ENCODE measurements at regions not wholly inside any gene's neighbourhood (a gene's known extent, or its start where the extent isn't known, plus 50 kb on each side); places are given as distances from the start of the nearest gene placed in this dataset.

DNA sequence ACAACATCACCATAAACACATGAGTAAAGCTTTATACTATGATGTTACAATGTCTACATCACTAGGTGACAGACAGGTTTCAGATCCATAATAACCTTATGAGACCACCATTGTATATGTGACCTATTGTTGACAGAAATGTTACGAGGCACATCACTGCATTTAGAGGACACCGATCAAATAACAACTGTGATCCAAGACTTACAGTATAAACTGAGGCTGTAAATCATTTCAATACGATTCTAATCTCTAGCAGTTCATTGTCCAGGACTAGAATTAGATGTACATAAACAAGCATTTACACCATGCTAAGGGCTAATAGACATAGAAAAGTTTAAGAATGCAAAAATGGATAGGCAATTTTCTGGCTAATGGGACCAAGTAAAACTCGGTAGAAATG is 491.9 kb upstream of the ROBO1 start:
- H3K27ac ChIP-seq: no peak overlapping the region
- TF ChIP-seq CTCF (conservative IDR thresholded peaks at IDR 0.05) (no peak), ZFX (IDR thresholded peaks at IDR 0.05) (no peak)

DNA sequence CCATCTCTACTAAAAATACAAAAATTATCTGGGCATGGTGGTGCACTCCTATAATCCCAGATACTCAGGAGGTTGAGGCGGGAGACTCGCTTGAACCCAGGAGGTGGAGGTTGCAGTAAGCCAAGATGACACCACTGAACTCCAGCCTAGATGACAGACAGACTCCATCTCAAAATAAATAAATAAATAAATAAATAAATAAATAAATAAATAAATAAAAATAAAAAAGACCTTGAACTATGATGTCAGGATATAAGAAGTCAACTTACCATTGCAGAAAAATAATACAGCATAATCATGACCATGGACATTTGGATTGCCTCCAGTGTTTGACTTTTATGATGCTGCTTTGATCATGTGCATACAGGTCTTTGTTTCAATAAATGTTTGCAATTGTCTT is 484.3 kb upstream of the ROBO1 start:
- H3K27ac ChIP-seq: no peak overlapping the region
- TF ChIP-seq ZFX (IDR thresholded peaks at IDR 0.05): no peak
- no peak for TF ChIP-seq CTCF (conservative IDR thresholded peaks at IDR 0.05)

GRCh38 chr3:80247766-80248165 is 480.0 kb upstream of the ROBO1 start:
- TF ChIP-seq ZFX (IDR thresholded peaks at IDR 0.05): no peak
- no peak for TF ChIP-seq CTCF (conservative IDR thresholded peaks at IDR 0.05)
- H3K27ac ChIP-seq: no peak overlapping the region

GRCh38 chr3:80244390-80244789 is 476.6 kb upstream of the ROBO1 start:
- H3K27ac ChIP-seq: no peak overlapping the region
- TF ChIP-seq CTCF (conservative IDR thresholded peaks at IDR 0.05): no peak
- no peak for TF ChIP-seq ZFX (IDR thresholded peaks at IDR 0.05)

- H3K27ac ChIP-seq: no peak overlapping the region
- TF ChIP-seq ZFX (IDR thresholded peaks at IDR 0.05) (no peak), CTCF (conservative IDR thresholded peaks at IDR 0.05) (no peak)
Measured at GRCh38 chr3:80241791-80242190, 474.0 kb upstream of the ROBO1 start.

DNA sequence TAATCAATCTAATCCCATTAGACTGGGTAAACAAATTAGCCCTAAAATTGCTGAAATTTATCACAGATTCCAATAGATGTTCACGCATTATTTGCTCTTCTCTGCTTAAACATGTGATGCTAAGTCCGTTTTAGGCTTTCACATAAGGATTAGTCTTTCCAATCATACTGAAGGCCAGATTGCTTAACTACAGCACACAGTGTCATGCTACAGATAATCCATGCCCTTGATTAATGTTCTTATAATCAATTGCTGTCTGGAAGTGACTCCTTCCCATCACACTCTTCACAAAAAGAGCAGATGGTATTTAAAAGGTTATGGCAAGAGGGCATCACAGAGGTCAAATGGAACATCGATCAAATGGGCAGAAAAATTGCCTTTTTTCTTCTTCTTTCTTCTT is 471.5 kb upstream of the ROBO1 start:
- H3K27ac ChIP-seq: no peak overlapping the region
- TF ChIP-seq ZFX (IDR thresholded peaks at IDR 0.05): no peak
- no peak for TF ChIP-seq CTCF (conservative IDR thresholded peaks at IDR 0.05)

- H3K27ac ChIP-seq: no peak overlapping the region
- TF ChIP-seq ZFX (IDR thresholded peaks at IDR 0.05) (no peak), CTCF (conservative IDR thresholded peaks at IDR 0.05) (no peak)
Measured at GRCh38 chr3:80238606-80239005, 470.8 kb upstream of the ROBO1 start.
